ENCODE measurements at regions not wholly inside any gene's neighbourhood (a gene's known extent, or its start where the extent isn't known, plus 50 kb on each side); places are given as distances from the start of the nearest gene placed in this dataset.

- no peak for TF ChIP-seq CTCF (IDR thresholded peaks at IDR 0.05)
- 0 out of 2 replicates have a peak, but pooled peaks have one; percentile 28 for TF ChIP-seq POLR2AphosphoS5 (IDR thresholded peaks at IDR 0.05; ENCODE audit: low read depth, low read length)
- TF ChIP-seq ZBTB33 (IDR thresholded peaks at IDR 0.05; ENCODE audit: borderline replicate concordance, low read depth) = no peak
- no peak for TF ChIP-seq YY1 (IDR thresholded peaks at IDR 0.05; ENCODE audit: low read depth)
- no peak for TF ChIP-seq REST (IDR thresholded peaks at IDR 0.05; ENCODE audit: low read depth, low read length)
- TF ChIP-seq RFX5 (IDR thresholded peaks at IDR 0.05; ENCODE audit: low read length) = no peak
- TF ChIP-seq FOXJ3 (CRISPR knock-in tag; IDR thresholded peaks at IDR 0.05) = no peak
- no peak for TF ChIP-seq SIN3A (IDR thresholded peaks at IDR 0.05; ENCODE audit: borderline replicate concordance, low read depth, low read length)
- peak; percentile 51 for TF ChIP-seq JUND (IDR thresholded peaks at IDR 0.05)
- peak in 1 of 2 experiments; percentile 68; a peak in 1 of 4 replicates for TF ChIP-seq EP300 (IDR thresholded peaks at IDR 0.05; ENCODE audit: borderline replicate concordance in 1 of 2, low read depth in 1 of 2, low read length in 1 of 2)
- peak; percentile 27; the same call in 1 of the 2 replicates for TF ChIP-seq PBX3 (IDR thresholded peaks at IDR 0.05)
Observed at GRCh38 chr9:115668521-115668920, 485.1 kb upstream of the PAPPA start.

Measured in SK-N-SH (cell line).